ENCODE measurements at regions not wholly inside any gene's neighbourhood (a gene's known extent, or its start where the extent isn't known, plus 50 kb on each side); places are given as distances from the start of the nearest gene placed in this dataset.

GRCh38 chr7:115429918-115430317, 508.0 kb downstream of the MDFIC start:
- intact Hi-C loops (cut with DNase I): no loop called here
- H3K27me3 ChIP-seq: no peaks in the 10 kb centered on the region
- 78 to 89% (median 86%) methylated on average over 3 of the region's 3 CpGs for whole genome bisulfite sequencing, 4 donors

GRCh38 chr7:115417662-115418061, 495.8 kb downstream of the MDFIC start:
- Histone ChIP-seq H3K9me3 (replicated peaks in 1 of 3) (no peaks in the 10 kb centered on the region), H3K4me1 (replicated peaks in 1 of 2) (no peaks in the 10 kb centered on the region), H3K4me3 (no peak overlapping the region), H3K27me3 (no peaks in the 10 kb centered on the region), H3K27ac (no peak overlapping the region), H3K36me3 (replicated peaks in 1 of 2) (no peaks in the 10 kb centered on the region)
- no peak for DNase-seq
- intact Hi-C loops (cut with DNase I): no loop called here
- WGBS, 4 donors: 37 to 67% (median 63%) methylated on average over 4 of the region's 4 CpGs
- TF ChIP-seq POLR2A (IDR thresholded peaks at IDR 0.05): no peak
- TF ChIP-seq CTCF (IDR thresholded peaks at IDR 0.05): no peak

More at GRCh38 chr7:115429918-115430317, 508.0 kb downstream of the MDFIC start:
- Histone ChIP-seq H3K9me3 (replicated peaks in 1 of 3) (no peaks in the 10 kb centered on the region), H3K27ac (no peak overlapping the region), H3K4me1 (replicated peaks in 1 of 2) (no peaks in the 10 kb centered on the region), H3K4me3 (no peak overlapping the region), H3K36me3 (replicated peaks in 1 of 2) (no peaks in the 10 kb centered on the region)
- DNase-seq: no peak
- TF ChIP-seq CTCF (IDR thresholded peaks at IDR 0.05): no peak
- TF ChIP-seq POLR2A (IDR thresholded peaks at IDR 0.05): no peak

GRCh38 chr7:115410972-115411686, 489.2 kb downstream of the MDFIC start:
- Histone ChIP-seq H3K4me1 (replicated peaks in 1 of 2) (no peaks in the 10 kb centered on the region), H3K9me3 (replicated peaks in 1 of 3) (no peaks in the 10 kb centered on the region), H3K27me3 (no peaks in the 10 kb centered on the region), H3K36me3 (replicated peaks in 1 of 2) (no peaks in the 10 kb centered on the region), H3K27ac (no peak overlapping the region), H3K4me3 (no peak overlapping the region)
- 75 to 92% (median 88%) methylated on average over 3 of the region's 3 CpGs for WGBS, 4 donors
- DNase-seq: no peak
- intact Hi-C loops (cut with DNase I): no loop called here
- TF ChIP-seq CTCF (IDR thresholded peaks at IDR 0.05) (no peak), POLR2A (IDR thresholded peaks at IDR 0.05) (no peak)

GRCh38 chr7:115410434-115410820, 488.5 kb downstream of the MDFIC start:
- TF ChIP-seq POLR2A (IDR thresholded peaks at IDR 0.05): no peak
- Histone ChIP-seq H3K36me3 (replicated peaks in 1 of 2) (no peaks in the 10 kb centered on the region), H3K4me1 (replicated peaks in 1 of 2) (no peaks in the 10 kb centered on the region), H3K4me3 (no peak overlapping the region), H3K9me3 (replicated peaks in 1 of 3) (no peaks in the 10 kb centered on the region), H3K27me3 (no peaks in the 10 kb centered on the region), H3K27ac (no peak overlapping the region)
- no peak for DNase-seq
- intact Hi-C loops (cut with DNase I): no loop called here
- WGBS, 4 donors: 64 to 78% (median 70%) methylated on average over 4 of the region's 4 CpGs
